ENCODE measurements at regions not wholly inside any gene's neighbourhood (a gene's known extent, or its start where the extent isn't known, plus 50 kb on each side); places are given as distances from the start of the nearest gene placed in this dataset.

- whole genome bisulfite sequencing (ENCODE audit: low lambda C conversion rate): 33% methylated on average over 1 of the region's 4 CpGs
Measured at GRCh38 chrX:4451591-4451990, 738.1 kb upstream of the PRKX start.

DNA sequence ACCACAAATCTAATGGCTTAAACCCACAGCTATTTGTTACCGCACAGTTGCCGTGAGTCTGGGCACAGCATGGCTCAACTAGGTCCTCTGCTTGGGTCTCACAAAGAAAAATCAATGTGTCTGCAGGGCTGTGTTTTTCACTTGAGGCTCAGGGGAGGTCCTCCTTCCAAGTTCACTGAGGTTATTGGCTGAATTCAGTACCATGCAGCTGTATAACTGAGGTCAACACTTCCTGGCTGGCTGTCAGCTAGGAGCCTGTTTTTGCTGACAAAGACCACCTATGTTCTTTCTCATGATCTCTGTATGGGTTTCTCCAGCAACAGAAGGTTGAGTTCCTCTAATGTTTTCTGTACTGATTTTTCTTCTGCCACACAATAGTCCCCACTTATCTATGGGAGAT, 736.7 kb upstream of the PRKX start:
- Histone ChIP-seq H3K4me2 (no peak overlapping the region), H3K27me3 (ENCODE audit: insufficient read depth) (no peaks in the 10 kb centered on the region), H3K4me1 (ENCODE audit: control insufficient read depth in 1 of 2, insufficient read depth in 2 of 2, low read depth in 1 of 2, low read length in 1 of 2) (no peaks in the 10 kb centered on the region), H3K79me2 (ENCODE audit: insufficient read depth) (no peaks in the 10 kb centered on the region), H3K27ac (ENCODE audit: low read depth in 2 of 2, low read length in 1 of 2) (no peak overlapping the region), H3K9me3 (no peaks in the 10 kb centered on the region), H3F3A (replicated peaks; ENCODE audit: insufficient read depth) (no peaks in the 10 kb centered on the region), H3K4me3 (ENCODE audit: low read depth in 2 of 2, low read length in 1 of 2) (no peak overlapping the region), H3K9ac (no peak overlapping the region), H3K9me2 (no peaks in the 10 kb centered on the region), H4K20me1 (ENCODE audit: insufficient read depth) (no peaks in the 10 kb centered on the region), H2AFZ (ENCODE audit: low read depth) (no peak overlapping the region), H3K36me3 (replicated peaks in 1 of 2; ENCODE audit: control insufficient read depth in 1 of 2, insufficient read depth in 2 of 2, low read length in 1 of 2) (no peaks in the 10 kb centered on the region)
- DNase-seq: no peak
- ChIA-PET POLR2A (no interaction called here), CTCF (no interaction called here)
- WGBS (ENCODE audit: low lambda C conversion rate): 20% methylated on average over 2 of the region's 2 CpGs
- TF ChIP-seq ZBTB33 (IDR thresholded peaks at IDR 0.05; ENCODE audit: borderline replicate concordance, low read depth) (no peak), RFX5 (IDR thresholded peaks at IDR 0.05; ENCODE audit: low read length) (no peak), CTCF (IDR thresholded peaks at IDR 0.05) (no peak), TAF1 (IDR thresholded peaks at IDR 0.05; ENCODE audit: borderline replicate concordance, low read depth, low read length) (no peak), POLR2AphosphoS5 (IDR thresholded peaks at IDR 0.05; ENCODE audit: low read depth, low read length) (no peak)
- TF ChIP-seq, protein P1, sequence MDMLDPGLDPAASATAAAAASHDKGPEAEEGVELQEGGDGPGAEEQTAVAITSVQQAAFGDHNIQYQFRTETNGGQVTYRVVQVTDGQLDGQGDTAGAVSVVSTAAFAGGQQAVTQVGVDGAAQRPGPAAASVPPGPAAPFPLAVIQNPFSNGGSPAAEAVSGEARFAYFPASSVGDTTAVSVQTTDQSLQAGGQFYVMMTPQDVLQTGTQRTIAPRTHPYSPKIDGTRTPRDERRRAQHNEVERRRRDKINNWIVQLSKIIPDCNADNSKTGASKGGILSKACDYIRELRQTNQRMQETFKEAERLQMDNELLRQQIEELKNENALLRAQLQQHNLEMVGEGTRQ (IDR thresholded peaks at IDR 0.05; ENCODE audit: borderline replicate concordance, low read depth, low read length): no peak

More at GRCh38 chrX:4451591-4451990, 738.1 kb upstream of the PRKX start:
- Histone ChIP-seq H3K27ac (ENCODE audit: low read depth in 2 of 2, low read length in 1 of 2) (no peak overlapping the region), H3K9ac (no peak overlapping the region), H4K20me1 (ENCODE audit: insufficient read depth) (no peaks in the 10 kb centered on the region), H3K36me3 (replicated peaks in 1 of 2; ENCODE audit: control insufficient read depth in 1 of 2, insufficient read depth in 2 of 2, low read length in 1 of 2) (no peaks in the 10 kb centered on the region), H3K9me3 (no peaks in the 10 kb centered on the region), H3K79me2 (ENCODE audit: insufficient read depth) (no peaks in the 10 kb centered on the region), H3F3A (replicated peaks; ENCODE audit: insufficient read depth) (no peaks in the 10 kb centered on the region), H3K27me3 (ENCODE audit: insufficient read depth) (no peaks in the 10 kb centered on the region), H3K4me1 (ENCODE audit: control insufficient read depth in 1 of 2, insufficient read depth in 2 of 2, low read depth in 1 of 2, low read length in 1 of 2) (no peaks in the 10 kb centered on the region), H3K9me2 (no peaks in the 10 kb centered on the region), H2AFZ (ENCODE audit: low read depth) (no peak overlapping the region), H3K4me3 (ENCODE audit: low read depth in 2 of 2, low read length in 1 of 2) (no peak overlapping the region), H3K4me2 (no peak overlapping the region)
- DNase-seq: no peak
- ChIA-PET POLR2A (no interaction called here), CTCF (no interaction called here)
- TF ChIP-seq, protein P1 (IDR thresholded peaks at IDR 0.05; ENCODE audit: borderline replicate concordance, low read depth, low read length): no peak
- TF ChIP-seq REST (IDR thresholded peaks at IDR 0.05; ENCODE audit: low read depth, low read length): no peak
- no peak for TF ChIP-seq MXI1 (IDR thresholded peaks at IDR 0.05; ENCODE audit: low read depth, low read length)
- TF ChIP-seq RXRA (IDR thresholded peaks at IDR 0.05; ENCODE audit: borderline replicate concordance, low read depth): no peak
- TF ChIP-seq TCF12 (IDR thresholded peaks at IDR 0.05): no peak
- TF ChIP-seq, protein P2, sequence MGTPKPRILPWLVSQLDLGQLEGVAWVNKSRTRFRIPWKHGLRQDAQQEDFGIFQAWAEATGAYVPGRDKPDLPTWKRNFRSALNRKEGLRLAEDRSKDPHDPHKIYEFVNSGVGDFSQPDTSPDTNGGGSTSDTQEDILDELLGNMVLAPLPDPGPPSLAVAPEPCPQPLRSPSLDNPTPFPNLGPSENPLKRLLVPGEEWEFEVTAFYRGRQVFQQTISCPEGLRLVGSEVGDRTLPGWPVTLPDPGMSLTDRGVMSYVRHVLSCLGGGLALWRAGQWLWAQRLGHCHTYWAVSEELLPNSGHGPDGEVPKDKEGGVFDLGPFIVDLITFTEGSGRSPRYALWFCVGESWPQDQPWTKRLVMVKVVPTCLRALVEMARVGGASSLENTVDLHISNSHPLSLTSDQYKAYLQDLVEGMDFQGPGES (IDR thresholded peaks at IDR 0.05; ENCODE audit: low read depth, low read length): no peak
- TF ChIP-seq SMC3 (IDR thresholded peaks at IDR 0.05; ENCODE audit: low read depth, low read length): no peak

Measured in SK-N-SH (cell line).